ENCODE measurements at regions not wholly inside any gene's neighbourhood (a gene's known extent, or its start where the extent isn't known, plus 50 kb on each side); places are given as distances from the start of the nearest gene placed in this dataset.

GRCh38 chr6:104486035-104486434 is 373.7 kb downstream of the HACE1 start:
- no peak for TF ChIP-seq YY1 (IDR thresholded peaks at IDR 0.05; ENCODE audit: insufficient read depth, insufficient read length)
- no peak for TF ChIP-seq ZNF274 (IDR thresholded peaks at IDR 0.05; ENCODE audit: low read depth, low read length)
